RWPE2 (cell line): ENCODE measurements at regions not wholly inside any gene's neighbourhood (a gene's known extent, or its start where the extent isn't known, plus 50 kb on each side); places are given as distances from the start of the nearest gene placed in this dataset.
A peak's percentile ranks its signal among the peaks of the same experiment; 100 is the strongest.

ENCODE experiments used
- ATAC-seq: fragments of 200-7000 bp; cut with Tn5 transposase; 3 replicates; pipeline ENCODE4 v1.9.1; 2021; ENCODE audit warnings: low read depth
- DNase-seq: peaks from one replicate; pipeline ENCODE4 v3.0.0-alpha.2; 2020; ENCODE audit warnings: low spot score
- H3K27ac ChIP-seq: fragments of 450-650 bp; 2 replicates; pipeline ENCODE4 v1.5.1; 2017; ENCODE audit warnings: mild to moderate bottlenecking; ENCODE audit not compliant: poor library complexity, severe bottlenecking
- H3K27me3 ChIP-seq: fragments of 250-450 bp; sonication (Bioruptor Pico); 2 replicates; pipeline ENCODE4 v1.5.1; 2021; ENCODE audit warnings: mild to moderate bottlenecking, moderate library complexity; ENCODE audit not compliant: insufficient read depth, poor library complexity, severe bottlenecking
- H3K36me3 ChIP-seq: fragments of 250-450 bp; sonication (Bioruptor Pico); 2 replicates; pipeline ENCODE4 v1.5.1; 2020; ENCODE audit warnings: low read depth, mild to moderate bottlenecking, moderate library complexity
- H3K4me1 ChIP-seq: fragments of 250-450 bp; sonication (Bioruptor Pico); 2 replicates; pipeline ENCODE4 v1.5.1; 2021; ENCODE audit warnings: mild to moderate bottlenecking, moderate library complexity; ENCODE audit not compliant: insufficient read depth, poor library complexity, severe bottlenecking
- H3K4me3 ChIP-seq: fragments of 250-450 bp; sonication (Bioruptor Pico); 2 replicates; pipeline ENCODE4 v1.5.1; 2021; ENCODE audit warnings: mild to moderate bottlenecking, moderate library complexity; ENCODE audit not compliant: severe bottlenecking
- H3K9me3 ChIP-seq: fragments of 250-450 bp; sonication (Bioruptor Pico); 2 replicates; pipeline ENCODE4 v1.5.1; 2021; ENCODE audit warnings: mild to moderate bottlenecking, moderate library complexity; ENCODE audit not compliant: severe bottlenecking
- CTCF ChIP-seq: fragments of 450-650 bp; IDR thresholded peaks from one replicate; pipeline ENCODE4 v1.5.1; 2017; ENCODE audit warnings: mild to moderate bottlenecking, moderate library complexity; ENCODE audit not compliant: poor library complexity, severe bottlenecking

DNA sequence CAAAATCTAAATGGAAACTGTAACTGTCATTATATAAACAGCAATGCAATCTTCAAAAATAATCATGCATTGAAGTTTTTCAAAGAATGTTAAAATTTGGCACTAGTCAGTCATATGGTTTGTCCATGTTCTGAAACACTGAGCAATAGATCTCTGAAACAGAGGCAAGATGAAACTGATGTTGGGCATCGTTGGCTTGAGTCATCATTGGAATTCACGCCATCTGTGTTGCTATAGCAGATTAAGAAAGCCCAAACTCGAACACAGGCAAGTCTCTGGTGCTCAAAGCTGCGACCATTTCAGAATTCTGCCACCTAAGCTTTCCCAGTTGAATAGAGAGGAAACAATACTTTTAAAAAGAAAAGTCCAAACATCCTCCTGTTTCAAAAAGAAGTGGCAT lies 114.1 kb upstream of the PPARGC1A start:
- no peak for ATAC-seq

DNA sequence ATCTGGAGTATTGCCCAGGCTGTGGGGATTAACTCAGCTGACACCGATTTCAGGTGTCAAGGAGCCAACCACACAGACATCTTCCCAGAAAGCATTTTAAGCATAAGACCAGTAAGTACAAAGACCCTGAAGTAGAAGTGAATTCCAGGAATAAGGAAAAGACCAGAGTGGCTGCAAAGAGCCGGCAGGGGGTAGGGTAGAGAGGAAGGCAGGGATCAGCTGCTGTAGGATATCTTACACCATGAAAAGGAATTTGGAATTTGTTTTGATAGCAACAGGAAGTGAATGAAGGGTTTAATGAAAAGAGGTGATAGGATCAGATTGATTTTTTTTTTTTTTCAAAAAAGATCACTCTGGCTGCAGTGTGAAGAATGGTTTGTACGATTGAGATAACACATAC lies 113.6 kb upstream of the PPARGC1A start:
- H3K4me1 ChIP-seq, result no peaks in the 10 kb centered on the region
- H3K27me3 ChIP-seq, result no peaks in the 10 kb centered on the region
- H3K9me3 ChIP-seq, result no peaks in the 10 kb centered on the region
- H3K36me3 ChIP-seq, result no peaks in the 10 kb centered on the region
- no peak for TF ChIP-seq CTCF
- H3K27ac ChIP-seq, result no peak overlapping the region
- DNase-seq (no peak), ATAC-seq (no peak)
- no peak overlapping the region for H3K4me3 ChIP-seq

More for the DNA sequence above, 114.1 kb upstream of the PPARGC1A start:
- Histone ChIP-seq H3K27ac (no peak overlapping the region), H3K4me3 (no peak overlapping the region), H3K4me1 (no peaks in the 10 kb centered on the region), H3K9me3 (no peaks in the 10 kb centered on the region), H3K27me3 (no peaks in the 10 kb centered on the region), H3K36me3 (no peaks in the 10 kb centered on the region)
- DNase-seq, result no peak
- TF ChIP-seq CTCF, result no peak

- H3K4me1 ChIP-seq, result no peaks in the 10 kb centered on the region
- no peak for TF ChIP-seq CTCF
- H3K4me3 ChIP-seq, result no peak overlapping the region
- H3K36me3 ChIP-seq, result no peaks in the 10 kb centered on the region
- ATAC-seq (peak; percentile 73; the same call in 2 of the 3 replicates), DNase-seq (no peak)
- no peaks in the 10 kb centered on the region for H3K9me3 ChIP-seq
- H3K27me3 ChIP-seq, result no peaks in the 10 kb centered on the region
- no peak overlapping the region for H3K27ac ChIP-seq
These were observed 112.6 kb upstream of the PPARGC1A start for GRCh38 chr4:24002330-24002966.

DNA sequence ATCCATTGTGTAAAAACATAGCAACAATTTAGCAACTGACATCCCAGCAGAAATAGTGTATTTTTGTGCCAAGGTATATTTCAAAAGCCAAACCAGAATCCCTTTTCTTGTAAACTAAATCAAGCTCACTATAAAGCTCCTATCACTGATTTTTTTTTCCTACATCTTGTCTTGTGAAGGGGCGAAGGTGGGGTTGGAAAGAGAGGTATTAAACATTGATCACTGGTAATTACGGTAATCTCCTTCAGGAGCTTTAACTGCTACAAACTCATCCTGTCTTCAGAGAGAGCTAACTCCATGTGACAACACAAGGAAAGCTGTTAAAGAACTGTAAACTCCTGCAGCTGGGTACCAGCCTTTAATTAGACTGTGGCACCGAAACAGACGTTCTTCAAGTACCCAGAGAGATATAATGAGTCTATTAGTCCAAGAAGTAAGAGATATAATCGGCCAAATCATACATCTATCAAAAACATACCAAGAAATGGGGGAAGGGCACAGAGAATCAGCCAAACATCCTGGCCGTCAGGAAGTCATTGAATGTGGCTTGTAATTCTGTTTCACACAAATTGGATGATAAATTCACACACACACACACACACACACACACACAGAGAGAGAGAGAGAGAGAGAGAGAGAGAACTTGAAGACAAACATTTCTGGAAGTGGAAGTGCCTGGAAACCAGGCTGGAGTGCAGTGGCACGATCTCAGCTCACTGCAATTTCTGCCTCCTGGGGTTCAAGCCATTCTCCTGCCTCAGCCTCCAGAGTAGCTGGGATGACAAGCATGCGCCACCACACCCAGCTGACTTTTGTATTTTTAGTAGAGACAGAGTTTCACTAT lies 111.9 kb upstream of the PPARGC1A start:
- DNase-seq (no peak), ATAC-seq (no peak)
- no peaks in the 10 kb centered on the region for H3K36me3 ChIP-seq
- H3K4me3 ChIP-seq, result no peak overlapping the region
- no peaks in the 10 kb centered on the region for H3K4me1 ChIP-seq
- H3K27me3 ChIP-seq, result no peaks in the 10 kb centered on the region
- no peaks in the 10 kb centered on the region for H3K9me3 ChIP-seq
- no peak for TF ChIP-seq CTCF
- no peak overlapping the region for H3K27ac ChIP-seq

DNA sequence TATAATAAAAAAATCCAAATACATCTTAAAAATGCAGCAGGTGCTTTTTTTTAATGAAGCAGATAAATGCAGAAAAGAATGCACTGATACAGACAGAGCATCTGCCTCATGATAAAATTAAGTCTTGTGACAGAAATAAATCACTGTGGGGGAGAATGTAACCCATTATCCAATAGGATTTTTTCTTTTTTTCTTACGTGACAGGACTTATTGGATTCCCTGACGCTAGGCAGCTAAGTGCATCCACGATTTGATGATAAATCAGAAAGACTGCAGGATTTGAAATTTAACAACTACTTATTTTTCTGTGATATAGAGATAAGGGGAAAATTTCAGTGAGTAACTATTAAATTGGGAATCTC lies 110.6 kb upstream of the PPARGC1A start:
- no peak for DNase-seq
- Histone ChIP-seq H3K4me1 (no peaks in the 10 kb centered on the region), H3K36me3 (no peaks in the 10 kb centered on the region), H3K4me3 (no peak overlapping the region), H3K9me3 (no peaks in the 10 kb centered on the region), H3K27me3 (no peaks in the 10 kb centered on the region), H3K27ac (no peak overlapping the region)
- ATAC-seq, result no peak
- TF ChIP-seq CTCF, result no peak
